DMS114 treated with DMSO at 0.1 percent for 48 hours (cell line): ENCODE measurements at regions not wholly inside any gene's neighbourhood (a gene's known extent, or its start where the extent isn't known, plus 50 kb on each side); places are given as distances from the start of the nearest gene placed in this dataset.
"Not testable (repeated sequence)": the region's sequence is repeated elsewhere in the genome, so short reads cannot be mapped to it uniquely, and the experiment has no call there.

Experiments used
- DNase-seq: peaks from one replicate; lab custom pipeline; 2025; ENCODE audit not compliant: unreplicated experiment; lab: John Stamatoyannopoulos, UW

DNA sequence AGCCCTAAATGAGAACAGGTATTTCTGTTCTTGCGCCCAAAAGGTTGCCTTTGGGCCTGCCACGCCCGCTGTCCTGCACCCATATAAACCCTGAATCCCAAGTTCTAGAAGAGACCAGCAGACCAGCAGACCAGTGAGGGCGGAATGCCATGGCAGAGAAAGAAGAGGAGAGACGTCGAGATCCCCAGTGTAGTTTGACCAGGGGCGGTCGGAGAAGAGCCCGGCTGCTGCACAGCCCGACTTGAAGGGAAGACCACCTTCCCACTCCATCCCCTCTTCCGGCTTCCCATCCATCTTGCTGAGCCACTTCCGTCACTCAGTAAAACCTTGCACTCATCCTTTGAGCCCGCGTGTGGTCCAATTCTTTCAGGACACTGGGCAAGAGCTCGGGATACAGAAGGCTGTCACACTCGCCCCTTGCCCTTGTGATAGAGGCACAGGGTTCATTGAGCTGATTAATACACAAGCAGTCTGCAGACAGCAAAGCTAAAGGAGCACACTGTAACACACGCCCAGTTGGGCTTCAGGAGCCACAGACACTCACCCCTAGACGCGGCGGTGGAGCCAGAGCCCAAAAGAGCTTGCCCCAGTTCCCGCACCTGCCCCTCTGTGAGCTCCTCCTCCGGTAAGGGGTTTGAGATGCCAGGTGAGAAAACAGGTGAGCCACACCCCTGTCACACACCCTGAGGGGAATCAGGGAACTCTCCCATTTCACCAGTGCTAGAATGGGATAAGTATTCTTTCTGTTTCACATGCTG lies 230.8 kb downstream of the PCDH10 start:
- no peak for DNase-seq

DNA sequence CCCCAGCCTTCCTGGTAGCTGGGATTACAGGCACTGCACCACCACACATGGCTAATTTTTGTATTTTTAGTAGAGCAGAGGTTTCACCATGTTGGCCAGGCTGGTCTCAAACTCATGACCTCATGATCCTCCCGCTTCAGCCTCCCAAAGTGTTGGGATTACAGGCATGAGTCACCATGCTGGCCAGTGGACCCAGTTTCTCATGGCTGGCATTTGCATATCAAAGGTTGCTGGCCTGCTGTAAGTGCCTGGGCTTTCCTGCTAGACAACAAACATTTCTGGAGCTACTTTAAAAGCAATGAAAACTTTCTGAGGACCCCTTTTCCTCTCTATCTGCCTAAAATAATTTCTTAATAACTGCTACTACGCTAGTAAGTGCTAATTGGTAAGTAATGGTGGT lies 228.2 kb downstream of the PCDH10 start:
- DNase-seq = no peak

DNA sequence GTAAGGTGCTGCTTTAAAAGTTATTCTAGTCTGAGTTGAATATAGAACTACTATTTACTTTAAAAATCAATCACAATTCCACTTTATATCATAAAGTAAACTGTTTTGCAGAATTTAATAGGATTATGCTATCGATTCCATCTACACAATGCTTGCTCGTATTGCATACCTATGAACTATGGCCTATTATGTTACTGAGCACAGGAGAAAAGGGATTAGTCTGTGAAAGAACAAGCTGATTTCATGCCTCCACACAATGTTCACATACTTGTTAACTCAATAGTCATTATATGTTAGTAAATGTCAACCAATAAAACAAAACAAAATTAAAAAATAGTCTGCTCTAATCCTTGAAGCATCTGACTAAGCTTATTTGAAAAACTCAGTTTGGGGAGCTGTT lies 223.6 kb downstream of the PCDH10 start:
- DNase-seq = no peak

DNA sequence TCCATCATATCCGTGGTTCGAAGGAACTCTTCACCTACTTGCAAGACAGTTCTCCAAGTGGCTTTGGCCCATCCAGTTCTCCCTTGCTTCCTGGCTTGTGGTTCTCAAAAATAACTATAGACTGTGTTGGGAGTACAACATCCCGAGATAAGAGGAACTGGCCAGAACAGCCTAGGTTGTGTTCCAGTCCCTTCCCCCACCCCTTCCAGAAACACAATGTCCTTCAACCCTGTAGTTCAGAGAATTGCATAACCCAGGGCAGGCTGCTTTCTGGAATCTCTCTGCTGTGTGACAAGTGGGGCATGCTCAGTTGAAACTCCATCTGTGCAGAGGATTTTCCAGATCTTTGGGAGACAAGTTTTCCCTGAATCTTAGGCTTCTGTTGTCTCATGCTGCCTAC lies 206.5 kb downstream of the PCDH10 start:
- DNase-seq = no peak

DNA sequence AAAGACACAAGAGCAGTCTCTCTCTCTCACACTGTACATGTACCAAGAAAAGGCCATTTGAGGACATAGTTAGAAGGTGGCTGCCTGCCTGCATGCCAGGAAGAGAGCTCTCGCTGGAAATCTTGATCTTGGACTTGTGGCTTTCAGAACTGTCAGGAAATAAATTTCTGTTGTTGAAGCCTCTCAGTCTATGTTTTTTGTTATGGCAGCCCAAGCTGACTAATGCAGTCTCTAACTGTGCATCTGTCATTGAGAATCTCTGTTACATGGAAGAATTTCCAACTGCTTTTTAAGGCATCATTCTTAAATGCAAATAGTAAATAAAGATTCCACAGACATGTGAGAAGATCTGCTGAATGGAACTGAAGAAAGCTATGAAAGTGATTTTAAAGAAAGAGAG lies 198.3 kb downstream of the PCDH10 start:
- DNase-seq = no peak

DNA sequence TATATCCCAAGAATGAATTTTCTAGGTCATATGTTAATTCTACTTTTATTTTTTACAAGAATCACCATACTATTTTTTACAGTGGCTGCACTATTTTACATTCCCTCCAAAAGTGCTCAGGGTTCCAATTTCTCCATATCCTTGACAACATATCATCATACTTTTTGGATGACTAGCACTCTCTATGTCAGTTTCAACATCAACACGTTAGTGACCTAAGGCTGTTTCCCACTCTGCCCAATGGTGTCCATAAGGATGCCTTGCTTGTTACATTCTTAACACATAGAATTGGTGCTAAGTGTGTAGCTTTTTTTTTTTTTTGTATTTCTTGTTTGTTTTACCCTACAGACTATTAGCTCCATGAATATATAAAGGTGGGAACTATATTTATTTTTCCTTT lies 175.4 kb downstream of the PCDH10 start:
- DNase-seq = no peak

DNA sequence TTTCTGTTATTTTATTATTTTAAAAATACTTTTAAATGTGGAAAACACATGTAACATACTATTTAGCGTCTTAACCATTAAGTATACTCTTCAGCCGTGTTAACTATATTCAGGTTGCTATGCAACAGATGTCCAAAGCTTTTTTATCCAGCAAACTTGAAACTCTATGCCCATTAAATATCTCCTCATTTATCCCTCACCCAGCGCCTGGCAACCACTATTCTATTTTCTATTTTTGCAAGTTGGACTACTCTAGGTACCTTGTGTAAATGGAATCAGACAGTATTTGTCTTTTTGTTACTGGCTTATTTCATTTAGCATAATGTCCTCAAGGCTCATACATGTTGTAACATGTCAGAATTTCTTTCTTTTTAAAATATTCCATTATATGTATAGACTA lies 174.6 kb downstream of the PCDH10 start:
- no peak for DNase-seq

DNA sequence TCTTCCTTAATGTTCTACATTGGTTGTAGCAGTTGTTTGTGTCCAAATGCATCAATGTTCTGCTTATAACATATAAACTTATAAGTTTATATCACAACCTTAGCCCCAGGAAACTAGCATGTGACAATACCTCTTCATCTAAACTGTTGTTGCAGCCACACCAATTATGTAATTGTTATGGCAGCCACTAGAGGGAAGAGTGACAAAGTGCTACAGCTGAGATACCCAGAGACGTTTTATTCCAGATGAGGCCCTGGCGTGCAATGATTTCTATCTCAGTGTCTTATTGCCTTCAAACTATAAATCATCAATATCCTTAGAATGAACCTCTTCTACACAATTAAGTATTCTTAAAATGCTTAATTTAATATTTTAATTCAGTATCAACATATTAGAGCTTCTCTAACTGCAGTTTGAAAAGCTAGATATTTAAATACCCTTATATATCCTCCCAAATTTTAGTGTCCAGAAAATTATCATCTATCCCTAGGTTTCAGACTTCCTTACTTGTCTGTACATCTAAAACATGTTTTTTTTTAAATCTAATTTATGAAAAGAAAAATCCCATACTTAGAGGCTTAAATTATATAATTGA lies 171.6 kb downstream of the PCDH10 start:
- DNase-seq = peak; percentile 44

DNA sequence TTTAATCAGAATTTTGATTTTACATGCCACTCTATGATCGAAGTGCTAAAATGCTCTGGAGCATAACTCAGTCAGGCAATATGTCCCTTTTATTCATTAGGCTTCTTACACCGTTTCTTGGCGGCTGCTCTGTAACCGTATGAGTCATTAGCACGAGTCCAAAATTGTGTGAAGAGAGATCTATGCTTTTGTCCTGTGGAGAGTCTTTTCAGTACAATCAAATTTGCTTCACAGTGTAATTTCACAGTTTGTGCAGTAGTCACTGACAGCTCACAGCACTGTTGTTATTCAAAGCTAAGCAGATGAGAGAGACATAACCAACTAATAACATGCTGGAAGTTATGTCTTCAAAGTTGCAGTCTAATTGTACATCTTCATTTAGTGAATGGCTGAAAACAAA lies 167.8 kb downstream of the PCDH10 start:
- DNase-seq = no peak

DNA sequence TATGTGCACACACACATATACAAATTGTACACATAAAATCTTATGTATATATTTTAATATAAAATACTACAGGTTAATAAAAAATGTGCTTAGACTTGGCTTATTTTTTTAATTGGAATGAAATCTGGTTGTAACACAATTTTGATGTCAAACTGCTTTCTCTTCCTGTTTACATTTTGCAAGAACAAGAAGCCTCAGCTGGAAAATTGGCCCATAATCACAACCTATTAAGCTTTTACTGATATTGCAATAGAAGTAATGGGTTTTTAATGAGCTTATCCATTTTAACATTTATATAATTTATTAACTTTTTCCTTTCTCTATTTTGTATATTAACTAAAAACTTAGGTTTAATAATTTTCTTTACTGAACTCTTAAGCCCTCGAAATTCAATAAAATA lies 165.9 kb downstream of the PCDH10 start:
- DNase-seq = no peak

DNA sequence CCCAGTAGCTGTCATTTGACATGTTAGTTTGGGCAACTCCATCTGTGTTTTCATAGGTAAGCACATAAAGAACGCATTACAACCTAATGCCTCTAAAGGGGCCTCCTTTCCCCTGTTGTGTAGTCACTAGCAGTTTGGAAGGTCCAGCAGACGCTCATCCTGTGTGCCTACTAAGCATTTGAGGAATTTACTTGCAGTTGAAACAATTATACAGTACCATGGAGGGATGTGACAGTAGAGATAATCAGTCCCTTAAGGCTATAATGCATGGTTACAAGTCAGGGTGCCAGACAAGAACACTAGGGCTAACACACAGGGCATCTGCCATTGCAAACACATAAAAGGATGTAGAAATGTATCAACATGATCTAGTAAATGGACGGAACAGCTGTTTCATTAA lies 138.3 kb downstream of the PCDH10 start:
- DNase-seq = no peak

DNA sequence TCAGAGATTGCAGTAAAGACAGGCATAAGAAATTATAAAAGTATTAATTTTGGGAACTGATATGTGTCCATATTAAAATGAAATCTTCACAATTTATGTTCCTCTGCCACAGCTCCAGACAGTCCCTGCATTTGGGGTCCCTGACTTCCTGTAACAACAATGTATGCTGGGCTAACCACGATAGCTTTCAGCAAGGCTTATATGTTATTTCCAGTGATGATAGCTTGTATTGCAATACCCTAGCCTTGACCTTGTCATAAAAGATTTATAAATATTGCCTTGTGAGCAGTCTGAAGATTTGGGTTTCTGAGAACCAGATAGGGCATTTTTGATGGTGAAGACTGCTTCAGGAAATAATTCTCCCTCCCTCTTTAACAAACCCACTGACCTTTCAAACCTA lies 129.5 kb downstream of the PCDH10 start:
- DNase-seq = no peak

DNA sequence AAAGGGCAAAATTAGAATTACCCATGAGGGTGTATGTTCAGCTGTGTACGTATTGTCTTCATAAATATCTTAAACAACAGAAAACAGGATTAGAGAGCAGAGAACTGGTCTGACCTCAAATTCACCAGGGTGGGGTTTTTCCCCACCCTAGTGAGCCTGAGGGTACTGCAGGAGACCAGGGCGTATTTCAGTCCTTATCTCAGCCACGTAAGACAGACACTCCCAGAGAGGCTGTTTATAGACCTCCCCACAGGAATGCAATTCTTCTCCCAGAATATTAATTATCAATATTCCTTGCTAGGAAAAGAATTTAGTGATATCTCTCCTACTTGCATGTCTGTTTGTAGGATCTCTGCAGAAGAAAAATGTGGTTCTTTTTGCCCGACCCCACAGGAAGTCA lies 128.8 kb downstream of the PCDH10 start:
- not testable (repeated sequence) for DNase-seq

DNA sequence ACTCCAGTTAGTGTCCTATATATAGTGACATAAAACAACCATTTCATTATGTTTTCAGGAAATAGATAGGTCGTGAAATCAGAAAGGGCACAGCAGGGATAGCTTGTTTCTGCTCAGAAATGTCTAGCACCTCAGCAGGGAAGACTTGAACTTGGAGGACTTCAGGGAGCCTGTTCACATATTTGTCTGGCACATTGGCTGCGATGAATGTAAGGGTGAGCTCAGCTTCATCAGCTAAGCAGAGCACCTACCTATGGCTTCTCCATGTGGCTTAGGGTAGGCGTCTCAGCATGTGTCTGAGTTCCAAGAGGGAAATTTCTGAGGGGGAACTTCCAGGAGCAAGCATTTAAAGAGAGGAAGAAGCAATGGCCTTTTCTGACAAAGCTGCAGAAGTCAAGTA lies 126.2 kb downstream of the PCDH10 start:
- DNase-seq = no peak

DNA sequence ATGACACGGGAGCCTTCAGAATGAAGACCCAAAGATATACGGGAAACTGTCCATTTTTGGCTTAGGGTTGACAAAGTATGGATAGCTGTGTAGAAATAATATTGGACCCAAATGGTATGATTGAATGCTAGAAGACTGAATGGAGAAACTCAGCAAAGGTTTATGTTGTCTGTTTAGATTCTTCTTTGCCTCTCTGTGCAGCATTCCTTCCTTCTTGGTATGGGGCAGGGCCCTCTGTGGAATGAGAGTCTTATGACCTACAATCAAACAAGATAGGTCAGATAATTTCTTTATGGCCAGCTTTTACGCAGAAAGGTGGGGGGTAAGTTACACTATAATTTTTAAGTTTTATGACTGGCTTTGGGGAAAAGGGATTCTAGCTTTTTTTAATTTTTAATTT lies 124.3 kb downstream of the PCDH10 start:
- DNase-seq = no peak

DNA sequence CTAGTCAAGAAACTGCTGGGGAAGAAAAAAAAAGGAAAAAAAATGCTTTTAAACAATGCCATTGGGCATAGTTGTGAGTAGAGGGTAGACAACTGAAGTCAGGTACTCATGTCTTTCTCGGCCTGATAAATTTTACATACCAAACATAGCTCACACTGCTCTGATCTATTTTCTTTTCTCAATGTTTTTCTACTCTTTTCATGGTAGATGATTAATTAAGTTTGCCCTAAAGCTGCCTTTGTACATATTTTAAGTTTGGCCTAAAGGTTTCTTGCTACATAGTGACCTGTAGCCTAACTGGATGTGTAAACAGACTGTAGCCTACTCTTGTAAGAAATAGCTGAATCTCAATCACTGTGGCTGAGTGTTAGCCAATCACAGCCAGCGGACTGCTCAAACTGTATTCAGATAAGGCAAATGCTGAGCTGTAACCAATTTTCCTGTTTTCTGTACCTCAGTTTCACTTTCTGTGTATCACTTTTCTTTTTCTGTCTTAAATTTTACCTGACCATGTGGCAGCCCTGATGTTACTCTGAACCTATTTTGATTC lies 121.0 kb downstream of the PCDH10 start:
- DNase-seq = no peak

DNA sequence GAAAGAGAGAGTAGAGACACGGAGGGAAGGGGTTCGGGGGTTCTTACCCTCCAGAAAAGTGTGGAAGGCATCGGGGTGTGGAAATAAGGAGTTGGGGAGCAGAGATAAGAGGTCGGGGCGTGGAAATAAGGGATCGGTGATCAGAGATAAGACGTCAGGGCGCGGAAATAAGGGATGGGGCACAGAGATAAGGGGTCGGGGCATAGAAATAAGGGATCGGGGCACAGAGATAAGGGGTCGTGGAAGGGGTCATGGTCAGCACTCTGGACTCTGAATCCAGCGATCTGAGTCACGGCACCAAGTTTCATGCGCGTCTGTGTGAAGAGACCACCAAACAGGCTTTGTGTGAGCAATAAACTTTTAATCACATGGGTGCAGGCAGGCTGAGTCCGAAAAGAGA lies 119.1 kb downstream of the PCDH10 start:
- no peak for DNase-seq

DNA sequence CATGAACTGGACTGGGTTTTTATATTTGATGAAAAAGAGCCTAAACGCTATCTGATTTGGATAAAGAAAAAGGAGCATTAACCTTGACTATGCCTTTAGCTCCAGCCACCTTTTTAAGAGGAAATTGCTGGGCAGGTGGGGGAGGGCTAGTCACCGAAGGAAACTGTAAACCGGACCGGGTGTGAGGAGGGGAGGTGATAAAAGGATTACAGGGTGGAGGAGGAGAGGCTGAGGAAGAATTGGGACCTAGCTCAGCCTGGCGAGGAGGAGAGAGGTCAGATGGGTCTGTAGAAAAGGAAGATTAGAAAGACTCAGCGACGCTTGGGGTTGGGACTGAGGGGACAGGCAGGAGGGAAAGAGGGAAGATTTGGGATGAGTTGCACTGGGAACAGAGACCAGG lies 118.4 kb downstream of the PCDH10 start:
- not testable (repeated sequence) for DNase-seq

DNA sequence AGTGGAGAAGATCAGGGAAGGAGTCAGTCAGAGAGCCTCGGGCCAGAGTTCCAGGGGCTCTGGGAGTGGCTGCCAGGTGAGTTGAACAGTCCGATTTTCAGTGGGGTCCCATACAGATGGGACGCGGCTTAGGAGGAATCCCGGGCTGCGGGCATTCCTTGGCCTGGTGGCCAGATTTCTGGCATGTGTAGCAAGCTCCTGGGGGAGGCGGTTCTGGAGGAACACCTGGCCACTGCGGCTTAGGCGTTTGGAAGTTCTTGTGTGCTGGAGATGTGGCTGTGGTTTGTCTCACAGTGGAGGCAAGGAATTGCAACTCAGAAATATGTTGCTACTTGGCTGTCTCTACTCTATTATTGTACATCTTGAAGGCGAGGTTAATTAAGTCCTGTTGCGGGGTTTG lies 117.9 kb downstream of the PCDH10 start:
- DNase-seq = not testable (repeated sequence)

DNA sequence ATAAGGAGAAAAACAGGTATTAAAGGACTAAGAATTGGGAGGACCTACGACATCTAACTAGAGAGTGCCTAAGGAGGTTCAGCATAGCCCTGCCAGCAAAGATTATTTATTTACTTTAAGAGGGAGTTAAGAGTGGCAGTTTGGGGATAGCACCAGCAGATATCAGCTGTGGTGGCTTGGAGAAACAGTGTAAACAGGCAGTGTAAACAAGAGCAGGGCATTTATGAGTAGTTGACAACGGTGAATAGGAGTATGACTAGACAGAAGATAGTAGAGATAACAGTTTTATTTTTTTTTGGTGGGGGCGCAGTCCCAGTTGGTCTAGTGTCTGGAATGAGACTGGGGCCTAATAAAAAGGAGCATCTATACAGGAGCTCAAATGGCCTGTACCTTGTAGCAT lies 115.2 kb downstream of the PCDH10 start:
- DNase-seq = not testable (repeated sequence)

DNA sequence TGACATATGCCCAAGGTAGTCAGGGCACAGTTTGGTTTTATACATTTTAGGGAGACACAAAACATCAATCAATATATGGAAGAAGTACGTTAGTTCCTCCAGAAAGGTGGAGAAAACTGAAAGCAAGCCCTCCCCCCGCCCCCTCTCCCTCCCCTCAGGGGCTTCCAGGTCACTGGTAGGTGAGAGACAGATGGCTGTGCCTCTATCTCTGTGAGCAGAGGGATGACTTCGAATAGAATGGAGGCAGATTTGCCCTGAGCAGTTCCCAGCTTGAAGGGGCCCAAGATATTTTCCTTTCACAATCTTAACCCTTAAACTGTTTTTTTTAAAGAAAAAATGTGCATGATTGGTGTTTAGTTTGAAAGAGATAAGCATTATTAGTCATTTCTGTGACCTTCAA lies 114.0 kb downstream of the PCDH10 start:
- no peak for DNase-seq

DNA sequence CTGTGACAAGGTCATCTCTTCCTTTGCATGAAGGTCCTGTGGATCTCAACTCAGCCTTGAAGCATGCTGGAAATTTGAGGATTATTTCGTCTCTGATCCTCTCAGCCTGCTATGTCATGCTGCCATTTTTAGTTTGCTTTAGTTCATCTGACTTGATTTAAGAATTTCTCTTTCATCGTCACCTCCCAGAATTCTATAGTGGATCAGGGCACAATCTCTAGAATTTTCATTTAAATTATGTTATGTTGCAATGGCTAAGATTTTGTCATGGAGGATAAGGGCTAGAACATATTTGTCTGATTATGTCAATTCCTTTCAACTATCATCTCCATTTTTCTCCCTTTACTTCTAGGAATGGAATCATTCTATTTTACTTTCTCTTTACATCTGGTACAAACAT lies 98.8 kb downstream of the PCDH10 start:
- DNase-seq = no peak

DNA sequence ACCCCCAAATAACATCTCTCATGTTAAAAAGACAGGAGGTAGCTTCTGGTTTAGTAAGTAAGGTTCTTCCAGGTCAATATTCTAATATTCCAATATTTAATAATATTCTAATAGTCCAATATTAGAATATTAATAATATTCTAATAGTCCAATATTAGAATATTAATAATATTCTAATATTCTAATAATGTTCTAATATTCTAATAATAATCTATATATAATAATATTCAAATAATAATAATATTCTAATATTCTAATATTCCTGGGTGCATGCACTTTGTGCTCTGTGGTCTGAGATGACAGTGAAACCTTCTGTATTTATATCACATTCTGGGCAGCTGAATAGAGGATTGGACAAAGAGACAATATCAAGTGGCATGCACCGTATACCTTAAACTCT lies 96.1 kb downstream of the PCDH10 start:
- no peak for DNase-seq
